ENCODE measurements at regions not wholly inside any gene's neighbourhood (a gene's known extent, or its start where the extent isn't known, plus 50 kb on each side); places are given as distances from the start of the nearest gene placed in this dataset.

GRCh38 chr1:199101139-199101538, 462.3 kb downstream of the PTPRC start:
- Histone ChIP-seq H2AFZ (ENCODE audit: low read length) (no peak overlapping the region), H3K79me2 (ENCODE audit: insufficient read depth, low read length) (no peaks in the 10 kb centered on the region), H3K27me3 (ENCODE audit: insufficient read depth, low read length) (no peaks in the 10 kb centered on the region), H3K9me3 (ENCODE audit: low read length) (peaks cover 4% of the 10 kb centered on the region), H3F3A (ENCODE audit: insufficient read depth, low read length) (no peaks in the 10 kb centered on the region), H3K4me2 (ENCODE audit: low read length) (no peak overlapping the region), H3K4me1 (ENCODE audit: insufficient read depth, low read length, severe bottlenecking) (no peaks in the 10 kb centered on the region), H3K27ac (ENCODE audit: low read depth, low read length, poor library complexity, severe bottlenecking) (no peak overlapping the region), H3K4me3 (ENCODE audit: low read depth, low read length, poor library complexity, severe bottlenecking) (no peak overlapping the region), H3K9ac (ENCODE audit: low read length) (no peak overlapping the region), H3K9me2 (ENCODE audit: low read depth, low read length) (no peaks in the 10 kb centered on the region), H3K36me3 (ENCODE audit: insufficient read depth, low read length) (no peaks in the 10 kb centered on the region), H4K20me1 (ENCODE audit: insufficient read depth, low read length) (no peaks in the 10 kb centered on the region)
- TF ChIP-seq EZH2 (IDR thresholded peaks at IDR 0.05; ENCODE audit: borderline replicate concordance, low read length) (no peak), CTCF (IDR thresholded peaks at IDR 0.05; ENCODE audit: low read length) (no peak)

- Histone ChIP-seq H3K79me2 (ENCODE audit: insufficient read depth, low read length) (no peaks in the 10 kb centered on the region), H3K36me3 (ENCODE audit: insufficient read depth, low read length) (no peaks in the 10 kb centered on the region), H3K27ac (ENCODE audit: low read depth, low read length, poor library complexity, severe bottlenecking) (no peak overlapping the region), H3K4me3 (ENCODE audit: low read depth, low read length, poor library complexity, severe bottlenecking) (no peak overlapping the region), H3K9me3 (ENCODE audit: low read length) (peaks cover 4% of the 10 kb centered on the region), H4K20me1 (ENCODE audit: insufficient read depth, low read length) (no peaks in the 10 kb centered on the region), H3F3A (ENCODE audit: insufficient read depth, low read length) (no peaks in the 10 kb centered on the region), H3K9ac (ENCODE audit: low read length) (no peak overlapping the region), H3K27me3 (ENCODE audit: insufficient read depth, low read length) (no peaks in the 10 kb centered on the region), H3K4me1 (ENCODE audit: insufficient read depth, low read length, severe bottlenecking) (no peaks in the 10 kb centered on the region), H3K4me2 (ENCODE audit: low read length) (no peak overlapping the region), H3K9me2 (ENCODE audit: low read depth, low read length) (no peaks in the 10 kb centered on the region), H2AFZ (ENCODE audit: low read length) (no peak overlapping the region)
- no peak for TF ChIP-seq EZH2 (IDR thresholded peaks at IDR 0.05; ENCODE audit: borderline replicate concordance, low read length)
- no peak for TF ChIP-seq CTCF (IDR thresholded peaks at IDR 0.05; ENCODE audit: low read length)
Measured at GRCh38 chr1:199101635-199102034, 462.8 kb downstream of the PTPRC start.

GRCh38 chr1:199102239-199102638, 463.4 kb downstream of the PTPRC start:
- Histone ChIP-seq H3K27ac (ENCODE audit: low read depth, low read length, poor library complexity, severe bottlenecking) (no peak overlapping the region), H4K20me1 (ENCODE audit: insufficient read depth, low read length) (no peaks in the 10 kb centered on the region), H3K36me3 (ENCODE audit: insufficient read depth, low read length) (no peaks in the 10 kb centered on the region), H2AFZ (ENCODE audit: low read length) (no peak overlapping the region), H3K4me3 (ENCODE audit: low read depth, low read length, poor library complexity, severe bottlenecking) (no peak overlapping the region), H3K27me3 (ENCODE audit: insufficient read depth, low read length) (no peaks in the 10 kb centered on the region), H3K79me2 (ENCODE audit: insufficient read depth, low read length) (no peaks in the 10 kb centered on the region), H3K9me2 (ENCODE audit: low read depth, low read length) (no peaks in the 10 kb centered on the region), H3K9me3 (ENCODE audit: low read length) (peaks cover 4% of the 10 kb centered on the region), H3K4me2 (ENCODE audit: low read length) (no peak overlapping the region), H3K9ac (ENCODE audit: low read length) (no peak overlapping the region), H3K4me1 (ENCODE audit: insufficient read depth, low read length, severe bottlenecking) (no peaks in the 10 kb centered on the region), H3F3A (ENCODE audit: insufficient read depth, low read length) (no peaks in the 10 kb centered on the region)
- TF ChIP-seq CTCF (IDR thresholded peaks at IDR 0.05; ENCODE audit: low read length) = no peak
- TF ChIP-seq EZH2 (IDR thresholded peaks at IDR 0.05; ENCODE audit: borderline replicate concordance, low read length) = no peak

All from OCI-LY1 (cell line).